Thyroid gland (tissue), 4 donors: ENCODE measurements at regions not wholly inside any gene's neighbourhood (a gene's known extent, or its start where the extent isn't known, plus 50 kb on each side); places are given as distances from the start of the nearest gene placed in this dataset.
"Not testable (repeated sequence)": the region's sequence is repeated elsewhere in the genome, so short reads cannot be mapped to it uniquely, and the experiment has no call there.

Source experiments
- DNase-seq, 2 donors: peaks; one replicate each; pipeline ENCODE4 v3.0.0-alpha.2; 2019
- H3K27ac ChIP-seq, 3 donors: fragments of 200-600 bp; sonication (generic); 1 replicate in 2 of 3; 2 replicates in 1 of 3; pipeline ENCODE4 v1.5.1; 2016 to 2019; ENCODE audit warnings: mild to moderate bottlenecking in 1 of 3, moderate library complexity in 1 of 3
- H3K27me3 ChIP-seq: fragments of 200-600 bp; sonication (generic); one replicate; pipeline ENCODE4 v1.5.1; 2019
- H3K36me3 ChIP-seq, 2 donors: fragments of 200-600 bp; sonication (generic); one replicate each; pipeline ENCODE4 v1.5.1; 2016 to 2019
- H3K4me1 ChIP-seq, 2 donors: fragments of 200-600 bp; sonication (generic); one replicate each; pipeline ENCODE4 v1.5.1; 2017 to 2019
- H3K4me3 ChIP-seq, 3 donors: fragments of 200-600 bp; sonication (generic); replicated peaks in 1 of 3; 1 replicate in 2 of 3; 2 replicates in 1 of 3; pipeline ENCODE4 v1.5.1; 2016; ENCODE audit warnings: mild to moderate bottlenecking in 1 of 3
- H3K9me3 ChIP-seq: fragments of 200-600 bp; sonication (generic); one replicate; pipeline ENCODE4 v1.5.1; 2017
- CTCF ChIP-seq, 6 experiments: fragments of 200-600 bp in 3 of 6; fragments of 450-650 bp in 3 of 6; sonication (generic) in 3 of 6; IDR thresholded peaks; one replicate each; pipeline ENCODE4 v1.5.1; 2016 to 2019; ENCODE audit warnings: antibody characterized with exemption in 6 of 6, mild to moderate bottlenecking in 2 of 6, inconsistent platforms in 1 of 6, moderate library complexity in 1 of 6
- POLR2A ChIP-seq, 2 donors: fragments of 450-650 bp; IDR thresholded peaks; one replicate each; pipeline ENCODE4 v1.6.1; 2017; ENCODE audit warnings: antibody characterized with exemption in 2 of 2, mild to moderate bottlenecking in 2 of 2, moderate library complexity in 1 of 2
- WGBS, 2 donors: methylation state at CpG; one replicate each; pipeline ENCODE4 v1.1.5; 2017; 5-methylcytosine and 5-hydroxymethylcytosine counted together
- intact Hi-C: fragments of 100-400 bp; cut with DNase I; formaldehyde crosslinking; loops from one replicate; pipeline ENCODE4 v1.15.1; 2023

DNA sequence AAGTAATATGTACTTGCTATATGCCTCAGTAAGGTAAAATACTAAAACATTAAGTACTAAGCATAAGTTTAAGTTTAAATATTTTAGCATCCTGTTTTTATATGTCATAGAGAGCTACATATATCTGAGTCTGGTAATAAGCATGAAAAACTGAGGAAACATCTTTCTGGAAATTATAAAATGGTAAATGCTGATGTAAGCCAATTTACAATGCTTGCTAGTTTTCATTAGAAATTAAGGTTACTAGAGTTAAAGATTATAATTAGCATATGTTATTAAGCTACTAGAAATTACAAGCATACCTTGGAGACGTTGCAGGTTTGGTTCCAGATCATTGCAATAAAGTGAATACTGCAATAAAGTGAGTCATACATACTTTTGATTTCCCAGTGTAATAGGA is 477.0 kb upstream of the LRRC7 start:
- Histone ChIP-seq H3K27ac (no peak overlapping the region), H3K27me3 (no peaks in the 10 kb centered on the region), H3K4me1 (no peaks in the 10 kb centered on the region), H3K4me3 (no peak overlapping the region), H3K36me3 (no peaks in the 10 kb centered on the region), H3K9me3 (peaks cover 3% of the 10 kb centered on the region)
- intact Hi-C loops, result no loop called here
- 85 to 88% methylated on average over 1 of the region's 1 CpG for WGBS, 2 donors
- TF ChIP-seq POLR2A (IDR thresholded peaks at IDR 0.05) (no peak), CTCF (IDR thresholded peaks at IDR 0.05) (no peak)
- no peak for DNase-seq

GRCh38 chr1:69102058-69102457 is 465.7 kb upstream of the LRRC7 start:
- H3K36me3 ChIP-seq, intact Hi-C loops, H3K4me3 ChIP-seq, DNase-seq, H3K27ac ChIP-seq, H3K9me3 ChIP-seq, H3K27me3 ChIP-seq, H3K4me1 ChIP-seq: not testable (repeated sequence)
- 94 to 98% methylated on average over 11 of the region's 11 CpGs for WGBS, 2 donors

DNA sequence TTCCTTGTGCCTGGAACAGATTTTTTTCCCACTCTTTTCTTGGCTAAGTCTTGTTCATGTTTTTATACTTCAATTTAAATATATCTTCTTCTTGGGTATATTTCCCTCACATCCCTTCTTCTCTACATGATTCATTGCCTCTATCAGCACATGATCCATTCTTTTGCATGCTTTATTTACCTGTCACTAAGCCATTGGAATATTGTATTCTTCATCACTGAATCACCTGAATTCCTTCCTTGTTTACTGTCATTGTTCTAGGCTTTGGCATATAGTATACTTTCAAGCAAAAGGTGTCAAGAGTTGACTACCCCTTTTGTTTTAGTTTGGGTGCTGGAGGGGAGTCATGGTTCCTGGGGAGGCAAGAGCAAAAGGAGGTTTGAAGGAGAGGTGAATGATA is 464.5 kb upstream of the LRRC7 start:
- no peak overlapping the region for H3K4me3 ChIP-seq
- H3K27ac ChIP-seq, result no peak overlapping the region
- no peaks in the 10 kb centered on the region for H3K27me3 ChIP-seq
- no peaks in the 10 kb centered on the region for H3K36me3 ChIP-seq
- no peaks in the 10 kb centered on the region for H3K4me1 ChIP-seq
- no peaks in the 10 kb centered on the region for H3K9me3 ChIP-seq
- no peak for DNase-seq
- intact Hi-C loops, result no loop called here
- no peak for TF ChIP-seq CTCF (IDR thresholded peaks at IDR 0.05)
- no peak for TF ChIP-seq POLR2A (IDR thresholded peaks at IDR 0.05)

GRCh38 chr1:69103705-69104385 is 463.9 kb upstream of the LRRC7 start:
- no peak for TF ChIP-seq CTCF (IDR thresholded peaks at IDR 0.05)
- no peak for TF ChIP-seq POLR2A (IDR thresholded peaks at IDR 0.05)
- H3K4me3 ChIP-seq, result no peak overlapping the region
- no peaks in the 10 kb centered on the region for H3K27me3 ChIP-seq
- H3K36me3 ChIP-seq, result no peaks in the 10 kb centered on the region
- 83% methylated on average over 2 of the region's 2 CpGs for WGBS, 2 donors
- no peaks in the 10 kb centered on the region for H3K4me1 ChIP-seq
- no peak overlapping the region for H3K27ac ChIP-seq
- no peaks in the 10 kb centered on the region for H3K9me3 ChIP-seq
- intact Hi-C loops, result no loop called here
- DNase-seq, result no peak

GRCh38 chr1:69104894-69105293 is 462.8 kb upstream of the LRRC7 start:
- no peaks in the 10 kb centered on the region for H3K4me1 ChIP-seq
- no peaks in the 10 kb centered on the region for H3K9me3 ChIP-seq
- no peak for TF ChIP-seq CTCF (IDR thresholded peaks at IDR 0.05)
- TF ChIP-seq POLR2A (IDR thresholded peaks at IDR 0.05), result no peak
- intact Hi-C loops, result no loop called here
- no peaks in the 10 kb centered on the region for H3K36me3 ChIP-seq
- no peaks in the 10 kb centered on the region for H3K27me3 ChIP-seq
- H3K27ac ChIP-seq, result no peak overlapping the region
- no peak for DNase-seq
- H3K4me3 ChIP-seq, result no peak overlapping the region

DNA sequence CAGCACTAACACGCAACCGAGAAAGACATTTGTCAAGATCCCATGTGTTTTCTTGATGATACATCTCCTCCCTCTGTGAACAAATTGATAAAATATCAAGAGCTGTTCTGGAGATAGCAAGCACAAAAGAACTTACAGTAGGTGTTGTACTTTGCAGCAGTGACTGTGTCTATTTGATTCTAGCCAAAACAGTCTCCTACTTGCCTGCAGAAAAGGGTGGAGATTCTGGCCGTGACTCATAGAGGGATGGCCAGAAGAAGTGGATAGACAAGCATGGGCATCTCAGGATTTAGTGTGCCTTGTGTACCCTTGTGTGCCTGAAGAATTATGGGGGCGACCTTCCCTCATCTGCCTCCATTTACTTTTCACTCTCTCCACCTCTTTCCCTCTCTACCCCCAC is 458.4 kb upstream of the LRRC7 start:
- Histone ChIP-seq H3K4me3 (no peak overlapping the region), H3K27ac (no peak overlapping the region), H3K36me3 (no peaks in the 10 kb centered on the region), H3K9me3 (no peaks in the 10 kb centered on the region), H3K4me1 (no peaks in the 10 kb centered on the region), H3K27me3 (no peaks in the 10 kb centered on the region)
- intact Hi-C loops, result no loop called here
- WGBS, 2 donors, result 89 to 92% methylated on average over 4 of the region's 4 CpGs
- no peak for DNase-seq
- TF ChIP-seq CTCF (IDR thresholded peaks at IDR 0.05) (no peak), POLR2A (IDR thresholded peaks at IDR 0.05) (no peak)
